Coronary artery (tissue), 2 donors: ENCODE measurements at regions not wholly inside any gene's neighbourhood (a gene's known extent, or its start where the extent isn't known, plus 50 kb on each side); places are given as distances from the start of the nearest gene placed in this dataset.

Experiments
- DNase-seq: peaks from one replicate; pipeline ENCODE4 v3.0.0-alpha.2; 2017; ENCODE audit warnings: low spot score
- H3K27ac ChIP-seq, 2 donors: fragments of 200-600 bp; sonication (generic); one replicate each; pipeline ENCODE4 v1.5.1; 2016 to 2019
- H3K4me3 ChIP-seq: fragments of 200-600 bp; sonication (generic); 2 replicates; pipeline ENCODE4 v1.5.1; 2016; ENCODE audit warnings: mild to moderate bottlenecking, moderate library complexity
- CTCF ChIP-seq: fragments of 200-600 bp; sonication (generic); IDR thresholded peaks from one replicate; pipeline ENCODE4 v1.5.1; 2019; ENCODE audit warnings: antibody characterized with exemption

- TF ChIP-seq CTCF: no peak
Observed at GRCh38 chr11:116194156-116194904, 578.5 kb downstream of the BUD13 start.

GRCh38 chr11:116193321-116194131 lies 579.3 kb downstream of the BUD13 start:
- Histone ChIP-seq H3K4me3 (peak overlapping the region; percentile 70), H3K27ac (peak overlapping the region in 1 of 2 donors; percentile 21)
- no peak for TF ChIP-seq CTCF
- DNase-seq: no peak

More at GRCh38 chr11:116194156-116194904, 578.5 kb downstream of the BUD13 start:
- Histone ChIP-seq H3K27ac (no peak overlapping the region), H3K4me3 (no peak overlapping the region)
- DNase-seq: no peak

- peak overlapping the region; percentile 70 for H3K4me3 ChIP-seq
- no peak for TF ChIP-seq CTCF
- no peak overlapping the region for H3K27ac ChIP-seq
- DNase-seq: no peak
Observed at GRCh38 chr11:116192509-116193210, 580.1 kb downstream of the BUD13 start.

- no peak for TF ChIP-seq CTCF
- Histone ChIP-seq H3K27ac (no peak overlapping the region), H3K4me3 (no peak overlapping the region)
- no peak for DNase-seq
Observed at GRCh38 chr11:116190861-116191260, 581.9 kb downstream of the BUD13 start.

GRCh38 chr11:116189408-116190170 lies 583.2 kb downstream of the BUD13 start:
- no peak for DNase-seq
- no peak overlapping the region for H3K27ac ChIP-seq
- no peak overlapping the region for H3K4me3 ChIP-seq
- no peak for TF ChIP-seq CTCF

GRCh38 chr11:116188350-116188749 lies 584.4 kb downstream of the BUD13 start:
- no peak for DNase-seq
- H3K27ac ChIP-seq: no peak overlapping the region
- no peak for TF ChIP-seq CTCF
- H3K4me3 ChIP-seq: no peak overlapping the region
